Heart left ventricle (tissue), 16 donors: ENCODE measurements at regions not wholly inside any gene's neighbourhood (a gene's known extent, or its start where the extent isn't known, plus 50 kb on each side); places are given as distances from the start of the nearest gene placed in this dataset.

Experiments
- ATAC-seq, 4 donors: fragments of 200-7000 bp; cut with Tn5 transposase; one replicate each; pipeline ENCODE4 v1.9.1; 2020 to 2022; ENCODE audit warnings: moderate library complexity in 4 of 4, mild to moderate bottlenecking in 3 of 4, moderate number of reproducible peaks in 1 of 4
- DNase-seq, 5 donors: peaks; one replicate each; pipeline ENCODE4 v3.0.0-alpha.2; 2020
- H3K27ac ChIP-seq, 12 donors: fragments of 200-600 bp; sonication (generic) in 4 of 12; one replicate each; pipeline versions ENCODE4 v1.5.0 to v1.8.0; 2016 to 2022; ENCODE audit warnings: mild to moderate bottlenecking in 2 of 12
- H3K27me3 ChIP-seq, 9 donors: fragments of 200-600 bp; sonication (generic) in 2 of 9; one replicate each; pipeline versions ENCODE4 v1.5.1 to v1.8.0; 2016 to 2022; ENCODE audit warnings: mild to moderate bottlenecking in 3 of 9
- H3K36me3 ChIP-seq, 9 donors: fragments of 200-600 bp; sonication (generic) in 2 of 9; one replicate each; pipeline versions ENCODE4 v1.5.0 to v1.8.0; 2018 to 2022; ENCODE audit warnings: mild to moderate bottlenecking in 2 of 9
- H3K4me1 ChIP-seq, 12 donors: fragments of 200-600 bp; sonication (generic) in 4 of 12; one replicate each; pipeline versions ENCODE4 v1.5.0 to v1.8.0; 2016 to 2022; ENCODE audit warnings: mild to moderate bottlenecking in 3 of 12
- H3K4me3 ChIP-seq, 12 donors: fragments of 200-600 bp; sonication (generic) in 4 of 12; one replicate each; pipeline versions ENCODE4 v1.5.0 to v1.8.0; 2017 to 2022; ENCODE audit warnings: mild to moderate bottlenecking in 9 of 12, moderate library complexity in 4 of 12
- H3K9me3 ChIP-seq, 12 donors: fragments of 200-600 bp; sonication (generic) in 4 of 12; one replicate each; pipeline versions ENCODE4 v1.5.0 to v1.8.0; 2016 to 2022; ENCODE audit warnings: mild to moderate bottlenecking in 1 of 12
- POLR2A ChIP-seq, 2 donors: fragments of 450-650 bp; IDR thresholded peaks; one replicate each; pipeline ENCODE4 v1.6.1; 2017; ENCODE audit warnings: antibody characterized with exemption in 2 of 2, mild to moderate bottlenecking in 2 of 2, moderate library complexity in 2 of 2
- WGBS, 4 donors: extraction: QIAGEN DNeasy Blood & Tissue Kit in 2 of 4; methylation state at CpG; one replicate each; pipeline versions ENCODE4 v1.1.5 to v1.1.7; 2013 to 2018; 5-methylcytosine and 5-hydroxymethylcytosine counted together
- intact Hi-C, 10 donors: fragments of 100-400 bp; cut with DNase I; formaldehyde crosslinking; loops; one replicate each; pipeline versions ENCODE4 v1.11.1 to v1.14.2; 2022
- TF ChIP-seq, protein P1 (sequence below), 12 donors: fragments of 200-600 bp; sonication (generic) in 4 of 12; IDR thresholded peaks; one replicate each; pipeline versions ENCODE4 v1.5.0 to v1.8.0; 2018 to 2022; ENCODE audit warnings: antibody characterized with exemption in 12 of 12, mild to moderate bottlenecking in 5 of 12
- donor health status: ischemic (EF 13 %, LVEDD 7.1; RV severe dilation, severe dysfunction).
- donor health status: healthy with polysubstance abuse.
- donor health status: DM: no; HTN: yes; CAD: no.
- donor health status: DM: no; HTN: no; CAD: no.
- donor health status: ischemic (EF 25% LVEDD 6.9; RV normal size, moderate dysfunction).
- donor health status: ischemic (EF 25% LVEDD 5.7; RV mildly dilated, moderate dysfunction).
- donor health status: healthy.
- donor health status: DM: yes; HTN: yes; CAD: no.
- donor health status: ischemic (EF 35%, LVEDD 5.7; RV mildly dilated, moderate dysfunction).
- donor health status: nonischemic (EF 11% LVEDD 7.7; RV severe dilation, severe dysfunction).
- donor health status: DM: yes; HTN: yes; CAD: no.
- donor health status: PGD.
- donor health status: ischemic (EF 29% LVEDD 5.4; RV normal size, mild dysfunction).
- donor health status: nonischemic (EF 23%, LVEDD 6.1; RV moderate dilation, normal function).

DNA sequence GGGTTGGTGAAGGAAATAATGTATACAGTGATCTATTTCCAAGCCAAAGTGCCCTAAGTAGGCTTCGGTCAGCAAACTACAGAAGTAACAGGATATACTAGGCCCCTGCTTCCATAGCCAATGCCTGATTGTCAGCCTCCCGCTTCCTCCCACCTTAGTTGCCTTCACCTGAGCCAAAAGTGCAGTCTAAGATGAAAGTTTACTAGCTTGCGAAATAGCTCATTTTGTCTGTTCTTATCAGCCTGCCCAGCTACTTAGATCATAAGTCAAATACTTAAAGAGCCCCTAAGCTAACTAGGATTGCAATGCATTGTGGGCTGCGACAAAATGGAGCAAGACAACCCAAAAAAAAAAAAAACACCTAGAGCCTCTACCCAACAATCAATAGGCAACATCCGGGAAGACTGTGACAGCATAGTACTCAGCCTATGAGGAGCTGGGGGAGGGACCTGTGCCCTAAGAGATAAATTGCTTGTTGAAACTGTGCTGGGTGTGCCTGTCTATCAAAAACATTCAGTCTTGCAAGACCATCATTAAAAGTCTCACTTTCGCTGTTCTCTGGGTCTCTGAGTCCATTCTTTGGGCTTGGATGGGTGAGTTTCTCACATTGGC lies 454.7 kb upstream of the TSHZ3 start:
- Histone ChIP-seq H3K4me1 (no peaks in the 10 kb centered on the region), H3K27ac (no peak overlapping the region), H3K36me3 (no peaks in the 10 kb centered on the region), H3K9me3 (no peaks in the 10 kb centered on the region), H3K4me3 (no peak overlapping the region), H3K27me3 (no peaks in the 10 kb centered on the region)
- no peak for ATAC-seq
- WGBS, 4 donors = 86 to 88% (median 87%) methylated on average over 6 of the region's 6 CpGs
- DNase-seq = no peak
- intact Hi-C loops = no loop called here
- TF ChIP-seq, protein P1, sequence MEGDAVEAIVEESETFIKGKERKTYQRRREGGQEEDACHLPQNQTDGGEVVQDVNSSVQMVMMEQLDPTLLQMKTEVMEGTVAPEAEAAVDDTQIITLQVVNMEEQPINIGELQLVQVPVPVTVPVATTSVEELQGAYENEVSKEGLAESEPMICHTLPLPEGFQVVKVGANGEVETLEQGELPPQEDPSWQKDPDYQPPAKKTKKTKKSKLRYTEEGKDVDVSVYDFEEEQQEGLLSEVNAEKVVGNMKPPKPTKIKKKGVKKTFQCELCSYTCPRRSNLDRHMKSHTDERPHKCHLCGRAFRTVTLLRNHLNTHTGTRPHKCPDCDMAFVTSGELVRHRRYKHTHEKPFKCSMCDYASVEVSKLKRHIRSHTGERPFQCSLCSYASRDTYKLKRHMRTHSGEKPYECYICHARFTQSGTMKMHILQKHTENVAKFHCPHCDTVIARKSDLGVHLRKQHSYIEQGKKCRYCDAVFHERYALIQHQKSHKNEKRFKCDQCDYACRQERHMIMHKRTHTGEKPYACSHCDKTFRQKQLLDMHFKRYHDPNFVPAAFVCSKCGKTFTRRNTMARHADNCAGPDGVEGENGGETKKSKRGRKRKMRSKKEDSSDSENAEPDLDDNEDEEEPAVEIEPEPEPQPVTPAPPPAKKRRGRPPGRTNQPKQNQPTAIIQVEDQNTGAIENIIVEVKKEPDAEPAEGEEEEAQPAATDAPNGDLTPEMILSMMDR (IDR thresholded peaks at IDR 0.05) = no peak
- TF ChIP-seq POLR2A (IDR thresholded peaks at IDR 0.05) = no peak

DNA sequence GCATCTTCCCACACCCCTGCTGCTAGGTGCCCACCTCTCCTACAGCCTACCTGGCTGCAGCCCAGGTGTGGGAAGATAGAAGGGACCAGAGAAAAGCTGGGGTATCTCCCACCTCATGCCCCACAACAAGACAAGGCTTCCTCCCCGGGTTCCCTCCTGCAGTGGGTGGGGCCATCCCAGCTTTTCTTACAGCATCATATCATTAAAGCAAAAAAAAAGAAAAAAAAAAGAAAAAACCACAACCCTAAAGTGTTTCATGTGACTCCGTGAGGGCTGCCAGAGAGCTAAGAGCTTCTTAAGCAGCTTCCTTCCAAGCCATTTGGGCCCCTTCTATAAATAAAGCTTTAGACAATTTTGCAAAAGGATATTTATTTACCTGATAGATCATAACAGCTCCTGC lies 455.4 kb upstream of the TSHZ3 start:
- TF ChIP-seq, protein P1 (IDR thresholded peaks at IDR 0.05) = no peak
- no peak for TF ChIP-seq POLR2A (IDR thresholded peaks at IDR 0.05)
- H3K4me3 ChIP-seq = no peak overlapping the region
- H3K36me3 ChIP-seq = no peaks in the 10 kb centered on the region
- H3K27ac ChIP-seq = no peak overlapping the region
- H3K4me1 ChIP-seq = no peaks in the 10 kb centered on the region
- intact Hi-C loops = no loop called here
- no peaks in the 10 kb centered on the region for H3K9me3 ChIP-seq
- DNase-seq (no peak), ATAC-seq (no peak)
- 54 to 61% (median 57%) methylated on average over 2 of the region's 2 CpGs for WGBS, 4 donors
- H3K27me3 ChIP-seq = no peaks in the 10 kb centered on the region

DNA sequence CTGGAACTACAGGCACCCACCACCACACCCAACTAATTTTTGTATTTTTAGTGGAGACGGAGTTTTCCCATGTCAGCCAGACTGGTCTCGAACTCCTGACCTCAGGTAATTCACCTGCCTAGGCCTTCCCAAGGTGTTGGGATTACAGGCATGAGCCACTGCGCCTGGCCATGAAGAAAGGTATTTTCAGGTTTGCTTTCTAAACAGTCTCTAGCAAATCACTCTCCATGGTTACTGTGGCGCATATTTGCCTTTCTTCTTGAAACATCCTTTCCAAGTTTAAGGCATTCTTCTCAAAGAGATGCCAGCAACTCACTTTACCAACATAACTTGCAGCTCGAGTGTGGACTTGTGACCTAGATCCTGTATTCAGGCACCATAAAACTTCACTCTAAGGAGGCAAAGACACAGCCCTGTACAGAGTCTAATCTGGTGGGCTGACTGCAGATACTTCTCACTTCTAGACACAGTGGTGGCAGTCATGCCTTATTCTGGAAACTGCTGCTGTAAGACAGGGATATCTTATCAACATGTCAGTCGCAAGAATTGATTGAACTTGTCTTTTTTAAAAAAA lies 461.4 kb upstream of the TSHZ3 start:
- H3K4me1 ChIP-seq = no peaks in the 10 kb centered on the region
- H3K9me3 ChIP-seq = no peaks in the 10 kb centered on the region
- WGBS, 4 donors = 77 to 82% (median 80%) methylated on average over 6 of the region's 6 CpGs
- no peak overlapping the region for H3K27ac ChIP-seq
- TF ChIP-seq, protein P1 (IDR thresholded peaks at IDR 0.05) = no peak
- no peak for TF ChIP-seq POLR2A (IDR thresholded peaks at IDR 0.05)
- DNase-seq = no peak
- no peak overlapping the region for H3K4me3 ChIP-seq
- ATAC-seq = no peak
- intact Hi-C loops = no loop called here
- H3K36me3 ChIP-seq = no peaks in the 10 kb centered on the region
- no peaks in the 10 kb centered on the region for H3K27me3 ChIP-seq

DNA sequence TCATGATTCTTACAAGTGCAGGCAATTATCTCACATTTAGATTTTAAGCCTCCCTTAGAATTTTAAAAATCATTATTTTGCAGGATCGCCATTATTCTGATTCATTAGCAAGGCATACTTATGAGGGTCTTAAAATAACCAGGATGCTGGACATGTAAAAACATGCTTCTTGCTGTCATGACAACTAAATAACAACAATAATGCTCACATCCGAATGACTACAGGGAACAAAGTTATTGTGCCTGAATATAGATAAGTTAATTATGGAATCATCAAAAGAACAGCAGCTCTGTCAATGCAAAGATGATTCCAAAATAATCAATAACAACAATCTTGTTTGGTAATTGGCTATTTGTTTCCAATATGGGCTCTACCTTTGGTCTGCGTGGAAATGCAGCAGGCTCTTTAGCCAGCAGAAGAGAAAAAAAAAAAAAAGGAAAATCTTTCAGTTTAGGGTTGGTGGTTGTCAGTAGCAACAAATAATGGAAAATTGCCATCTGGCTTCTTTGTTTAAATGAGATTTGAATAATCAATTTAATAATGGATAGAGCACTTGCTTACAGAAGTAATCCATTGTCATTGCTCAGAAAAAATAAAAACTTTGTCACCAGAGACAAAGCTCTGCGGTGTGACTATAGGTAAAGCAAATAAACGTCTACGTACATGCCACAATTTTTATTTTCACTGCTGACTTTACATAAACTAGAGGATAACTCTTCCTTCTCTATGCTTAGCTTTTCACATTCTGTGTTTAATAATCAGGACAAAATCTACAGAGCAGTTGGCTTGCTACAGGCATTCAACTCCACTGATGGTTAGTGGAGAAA lies 468.9 kb upstream of the TSHZ3 start:
- H3K4me3 ChIP-seq = no peak overlapping the region
- H3K36me3 ChIP-seq = no peaks in the 10 kb centered on the region
- 63 to 71% (median 63%) methylated on average over 6 of the region's 6 CpGs for WGBS, 4 donors
- TF ChIP-seq, protein P1 (IDR thresholded peaks at IDR 0.05) = no peak
- H3K27ac ChIP-seq = no peak overlapping the region
- peaks cover 0 to 10% (median 0%) of the 10 kb centered on the region in 12 donors for H3K4me1 ChIP-seq
- intact Hi-C loops = no loop called here
- H3K9me3 ChIP-seq = no peaks in the 10 kb centered on the region
- ATAC-seq (no peak), DNase-seq (no peak)
- H3K27me3 ChIP-seq = no peaks in the 10 kb centered on the region
